ENCODE measurements at regions not wholly inside any gene's neighbourhood (a gene's known extent, or its start where the extent isn't known, plus 50 kb on each side); places are given as distances from the start of the nearest gene placed in this dataset.

- no TSS peak for BruUV-seq (replicated peaks)
- Histone ChIP-seq H2AFZ (ENCODE audit: low read length) (no peak overlapping the region), H3K4me2 (ENCODE audit: low read depth, low read length) (no peak overlapping the region), H3K4me3 (replicated peaks in 1 of 3; ENCODE audit: insufficient read depth in 1 of 3, low read depth in 2 of 3, low read length in 3 of 3) (no peak overlapping the region), H3K79me2 (ENCODE audit: insufficient read depth, low read length) (no peaks in the 10 kb centered on the region), H3K27me3 (ENCODE audit: control insufficient read depth in 1 of 2, insufficient read depth in 2 of 2, low read length in 2 of 2) (no peaks in the 10 kb centered on the region), H3K9me3 (ENCODE audit: low read length) (no peaks in the 10 kb centered on the region), H3K36me3 (replicated peaks in 1 of 2; ENCODE audit: control insufficient read depth in 1 of 2, insufficient read depth in 2 of 2, low read length in 2 of 2) (no peaks in the 10 kb centered on the region), H3K9ac (ENCODE audit: insufficient read depth, low read depth, low read length) (no peak overlapping the region), H3K4me1 (ENCODE audit: insufficient read depth, low read length) (no peaks in the 10 kb centered on the region), H3K27ac (ENCODE audit: extremely low read length, insufficient read depth, low read length) (no peak overlapping the region), H4K20me1 (ENCODE audit: insufficient read depth, low read length) (no peaks in the 10 kb centered on the region)
- CTCF ChIA-PET (ENCODE audit: low intra/inter-chr PET ratio, low total read pairs) = no interaction called here
- intact Hi-C loops (cut with micrococcal nuclease; ENCODE audit: unreplicated experiment) = no loop called here
- WGBS (ENCODE audit: low lambda C conversion rate) = 46% methylated on average over 5 of the region's 5 CpGs
- POLR2A ChIA-PET = no interaction called here
- FAIRE-seq (no peak), DNase-seq (ENCODE audit: low spot score) (no peak), ATAC-seq (no peak)
- in situ Hi-C loops (cut with HindIII; ENCODE audit: extremely low pct_ligation_motif_present, low pct_unique_long_range_greater_than_20kb) = no loop called here
- TF ChIP-seq FOSL1 (CRISPR knock-in tag; IDR thresholded peaks at IDR 0.05; ENCODE audit: borderline replicate concordance) = no peak
- TF ChIP-seq ZNF124 (CRISPR knock-in tag; IDR thresholded peaks at IDR 0.05) = no peak
- TF ChIP-seq SNAI1 (CRISPR knock-in tag; IDR thresholded peaks at IDR 0.05; ENCODE audit: borderline replicate concordance) = no peak
- TF ChIP-seq NFIC (IDR thresholded peaks at IDR 0.05; ENCODE audit: low read length) = no peak
- no peak for TF ChIP-seq ZNF737 (CRISPR knock-in tag; IDR thresholded peaks at IDR 0.05; ENCODE audit: borderline replicate concordance)
- no peak for TF ChIP-seq TCF7L2 (IDR thresholded peaks at IDR 0.05; ENCODE audit: low read depth, low read length)
- no peak for TF ChIP-seq SRY (CRISPR knock-in tag; IDR thresholded peaks at IDR 0.05)
- no peak for TF ChIP-seq NCOA5 (CRISPR knock-in tag; IDR thresholded peaks at IDR 0.05)
- no peak for TF ChIP-seq NFKBIZ (CRISPR knock-in tag; IDR thresholded peaks at IDR 0.05)
- no peak for TF ChIP-seq ZNF260 (CRISPR knock-in tag; IDR thresholded peaks at IDR 0.05; ENCODE audit: borderline replicate concordance, low read depth)
- TF ChIP-seq TFAP4 (IDR thresholded peaks at IDR 0.05; ENCODE audit: borderline replicate concordance, low read depth) = no peak
These were observed 113.2 kb upstream of the NAMPT start for GRCh38 chr7:106397994-106398393.

DNA sequence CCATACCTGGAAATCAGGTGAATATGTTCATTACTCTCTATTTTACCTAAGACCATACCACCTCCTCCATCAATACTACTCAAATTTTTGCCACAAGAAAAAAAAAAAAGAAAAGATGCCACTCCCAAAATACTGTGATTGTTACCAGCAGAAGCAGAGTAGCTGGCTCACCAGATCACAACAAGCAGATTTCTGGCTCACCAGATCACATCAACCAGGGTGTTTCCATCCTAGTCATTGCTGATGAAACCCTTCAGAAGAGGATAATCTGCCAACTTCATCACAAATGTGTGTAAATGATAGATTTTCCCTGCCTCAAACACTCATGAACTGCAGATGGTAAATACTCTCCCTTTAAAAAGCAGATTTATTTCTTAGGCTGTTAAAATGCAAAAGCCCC is 109.7 kb upstream of the NAMPT start:
- Histone ChIP-seq H3K27me3 (ENCODE audit: control insufficient read depth in 1 of 2, insufficient read depth in 2 of 2, low read length in 2 of 2) (no peaks in the 10 kb centered on the region), H3K36me3 (replicated peaks in 1 of 2; ENCODE audit: control insufficient read depth in 1 of 2, insufficient read depth in 2 of 2, low read length in 2 of 2) (no peaks in the 10 kb centered on the region), H3K4me3 (replicated peaks in 1 of 3; ENCODE audit: insufficient read depth in 1 of 3, low read depth in 2 of 3, low read length in 3 of 3) (no peak overlapping the region), H3K27ac (ENCODE audit: extremely low read length, insufficient read depth, low read length) (no peak overlapping the region), H4K20me1 (ENCODE audit: insufficient read depth, low read length) (no peaks in the 10 kb centered on the region), H3K9ac (ENCODE audit: insufficient read depth, low read depth, low read length) (no peak overlapping the region), H2AFZ (ENCODE audit: low read length) (no peak overlapping the region), H3K4me1 (ENCODE audit: insufficient read depth, low read length) (no peaks in the 10 kb centered on the region), H3K4me2 (ENCODE audit: low read depth, low read length) (no peak overlapping the region), H3K79me2 (ENCODE audit: insufficient read depth, low read length) (no peaks in the 10 kb centered on the region), H3K9me3 (ENCODE audit: low read length) (no peaks in the 10 kb centered on the region)
- POLR2A ChIA-PET = no interaction called here
- intact Hi-C loops (cut with micrococcal nuclease; ENCODE audit: unreplicated experiment) = no loop called here
- in situ Hi-C loops (cut with HindIII; ENCODE audit: extremely low pct_ligation_motif_present, low pct_unique_long_range_greater_than_20kb) = no loop called here
- FAIRE-seq (no peak), DNase-seq (ENCODE audit: low spot score) (no peak), ATAC-seq (no peak)
- CTCF ChIA-PET (ENCODE audit: low intra/inter-chr PET ratio, low total read pairs) = no interaction called here
- no peak for TF ChIP-seq JUNB (CRISPR knock-in tag; IDR thresholded peaks at IDR 0.05; ENCODE audit: borderline replicate concordance)
- no peak for TF ChIP-seq ETV6 (CRISPR knock-in tag; conservative IDR thresholded peaks at IDR 0.05)
- TF ChIP-seq SRSF4 (IDR thresholded peaks at IDR 0.05; ENCODE audit: low read depth, low read length, poor library complexity, severe bottlenecking) = no peak
- no peak for TF ChIP-seq TARDBP (CRISPR knock-in tag; IDR thresholded peaks at IDR 0.05)
- TF ChIP-seq CCAR2 (optimal IDR thresholded peaks at IDR 0.05; ENCODE audit: low read depth, low read length) = no peak
- TF ChIP-seq HNRNPLL (IDR thresholded peaks at IDR 0.05; ENCODE audit: low read depth, low read length, poor library complexity, severe bottlenecking) = no peak
- TF ChIP-seq REXO4 (CRISPR knock-in tag; IDR thresholded peaks at IDR 0.05; ENCODE audit: borderline replicate concordance) = no peak
- TF ChIP-seq RFX1 (IDR thresholded peaks at IDR 0.05) = no peak
- BruUV-seq (replicated peaks) = no TSS peak

Measured in HepG2 (cell line).